Kidney (tissue), 13 donors: ENCODE measurements at regions not wholly inside any gene's neighbourhood (a gene's known extent, or its start where the extent isn't known, plus 50 kb on each side); places are given as distances from the start of the nearest gene placed in this dataset.

ENCODE experiments used
- DNase-seq, 5 donors: peaks; one replicate each; pipeline ENCODE4 v3.0.0-alpha.2; 2013 to 2020
- FAIRE-seq: peaks from 2 replicates; lab custom pipeline; 2012; peaks lifted over from hg19 to GRCh38; lab: Jason Lieb, UNC
- H3K27ac ChIP-seq, 2 donors: one replicate each; pipeline ENCODE4 v1.7.0; 2013; ENCODE audit warnings: low read depth in 2 of 2, low read length in 2 of 2, inconsistent platforms in 1 of 2
- H3K27me3 ChIP-seq: one replicate; pipeline ENCODE4 v1.7.1; 2013; ENCODE audit warnings: low read length, inconsistent platforms; ENCODE audit not compliant: control insufficient read depth, insufficient read depth
- H3K36me3 ChIP-seq, 3 donors: one replicate each; pipeline versions ENCODE4 v1.7.0 to v1.7.1; 2013; ENCODE audit warnings: low read length in 3 of 3, control low read depth in 1 of 3, inconsistent platforms in 1 of 3; ENCODE audit not compliant: insufficient read depth in 3 of 3, control insufficient read depth in 2 of 3
- H3K4me1 ChIP-seq, 3 donors: one replicate each; pipeline versions ENCODE4 v1.7.0 to v1.7.1; 2013; ENCODE audit warnings: low read length in 3 of 3, inconsistent platforms in 1 of 3, low read depth in 1 of 3; ENCODE audit not compliant: control insufficient read depth in 2 of 3, insufficient read depth in 2 of 3
- H3K4me3 ChIP-seq, 3 donors: one replicate each; pipeline versions ENCODE4 v1.7.0 to v1.8.1; 2013; ENCODE audit warnings: low read length in 3 of 3, control low read depth in 1 of 3, inconsistent platforms in 1 of 3
- H3K9ac ChIP-seq, 3 donors: one replicate each; pipeline versions ENCODE4 v1.7.0 to v1.7.1; 2013; ENCODE audit warnings: low read length in 3 of 3, control low read depth in 1 of 3, inconsistent platforms in 1 of 3
- H3K9me3 ChIP-seq, 3 donors: one replicate each; pipeline versions ENCODE4 v1.7.0 to v1.7.1; 2013; ENCODE audit warnings: low read length in 3 of 3, control low read depth in 1 of 3, inconsistent platforms in 1 of 3; ENCODE audit not compliant: control insufficient read depth in 2 of 3, insufficient read depth in 1 of 3
- CTCF ChIP-seq: IDR thresholded peaks from 3 replicates; pipeline ENCODE4 v1.5.1; 2012; ENCODE audit warnings: mild to moderate bottlenecking, moderate library complexity, borderline replicate concordance; ENCODE audit not compliant: insufficient read depth; ENCODE audit errors: extremely low read depth
- intact Hi-C: fragments of 100-400 bp; cut with DNase I; formaldehyde crosslinking; loops from one replicate; pipeline ENCODE4 v1.11.1; 2022
- donor health status: control.
- donor health status: control.
- donor health status: control.
- donor health status: control.
- donor health status: control.
- donor health status: DM: yes; HTN: yes; CAD: no.
- donor health status: Normal renal cell carcinoma (clear cell type).

DNA sequence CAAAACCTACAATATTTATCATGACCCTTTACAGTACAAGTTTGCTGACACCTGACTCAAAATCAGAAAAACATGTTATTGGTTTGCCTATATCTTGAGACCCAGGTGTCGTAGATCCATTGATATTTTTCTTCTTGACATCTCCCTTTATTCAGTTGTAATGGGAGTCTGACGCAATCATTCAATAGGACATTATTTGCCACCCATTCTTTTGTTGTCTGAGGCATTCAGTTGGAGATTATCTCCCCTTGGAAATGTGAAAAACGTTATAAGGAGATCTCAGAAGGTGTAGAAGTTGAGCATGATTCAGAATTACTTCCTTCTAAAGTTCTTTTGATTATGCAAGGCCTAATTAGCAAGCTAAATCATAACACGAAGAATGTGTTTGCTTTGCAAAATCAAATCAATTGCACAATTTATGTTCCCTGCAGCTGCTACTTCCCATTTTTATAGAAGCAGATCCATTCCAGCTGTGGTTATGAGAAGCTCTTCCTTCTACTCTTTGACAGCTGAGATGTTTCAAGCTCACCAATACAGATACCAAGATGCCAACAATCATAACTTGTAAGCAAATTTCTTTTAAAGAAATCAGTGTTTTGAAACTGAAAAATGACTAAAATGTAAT lies 228.2 kb upstream of the SYT1 start:
- no peak for FAIRE-seq

DNA sequence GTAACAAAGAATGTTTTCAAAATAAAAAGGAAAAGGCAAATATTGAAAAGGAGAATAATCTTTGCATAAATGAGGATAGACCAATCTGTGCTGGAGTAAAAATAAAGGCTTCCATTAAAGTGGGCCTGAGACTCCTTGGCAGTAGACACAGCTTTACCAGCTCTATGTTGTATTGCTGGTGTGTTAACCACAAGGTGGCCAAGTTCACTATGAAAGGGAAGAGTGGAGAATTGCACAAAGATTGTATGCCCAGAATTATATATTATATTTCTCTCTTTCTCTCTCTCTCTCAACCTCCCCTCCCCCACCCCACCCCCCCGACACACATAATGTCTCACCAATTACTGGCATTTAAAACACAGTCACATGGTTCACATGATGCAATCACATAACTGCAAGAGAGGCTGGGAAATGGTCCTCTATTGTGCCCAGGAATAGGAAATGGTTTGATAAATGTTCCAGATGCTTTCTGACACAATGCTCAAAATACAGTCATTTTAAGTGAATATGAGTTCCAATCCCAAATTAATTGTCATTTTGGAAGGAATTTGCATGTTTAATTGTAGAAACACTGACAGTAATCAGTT lies 222.6 kb upstream of the SYT1 start:
- DNase-seq, result no peak
- no peak overlapping the region for H3K9ac ChIP-seq
- no peaks in the 10 kb centered on the region for H3K36me3 ChIP-seq
- no peaks in the 10 kb centered on the region for H3K4me1 ChIP-seq
- H3K4me3 ChIP-seq, result no peak overlapping the region
- H3K27me3 ChIP-seq, result no peaks in the 10 kb centered on the region
- intact Hi-C loops, result no loop called here
- no peaks in the 10 kb centered on the region for H3K9me3 ChIP-seq
- no peak for FAIRE-seq
- no peak for TF ChIP-seq CTCF
- no peak overlapping the region for H3K27ac ChIP-seq

More for the DNA sequence above, 228.2 kb upstream of the SYT1 start:
- Histone ChIP-seq H3K36me3 (no peaks in the 10 kb centered on the region), H3K4me3 (no peak overlapping the region), H3K27ac (no peak overlapping the region), H3K27me3 (no peaks in the 10 kb centered on the region), H3K9me3 (no peaks in the 10 kb centered on the region), H3K9ac (no peak overlapping the region), H3K4me1 (no peaks in the 10 kb centered on the region)
- TF ChIP-seq CTCF, result no peak
- DNase-seq, result peak in 1 of 5 donors; percentile 4
- intact Hi-C loops, result no loop called here

GRCh38 chr12:78645956-78646355 lies 218.6 kb upstream of the SYT1 start:
- peak in 1 of 5 donors; percentile 4 for DNase-seq
- no peak overlapping the region for H3K4me3 ChIP-seq
- TF ChIP-seq CTCF, result no peak
- no peaks in the 10 kb centered on the region for H3K4me1 ChIP-seq
- no peaks in the 10 kb centered on the region for H3K36me3 ChIP-seq
- H3K27me3 ChIP-seq, result no peaks in the 10 kb centered on the region
- H3K27ac ChIP-seq, result no peak overlapping the region
- FAIRE-seq, result no peak
- no peak overlapping the region for H3K9ac ChIP-seq
- intact Hi-C loops, result no loop called here
- H3K9me3 ChIP-seq, result no peaks in the 10 kb centered on the region
